GM23338 (cell line): ENCODE measurements at regions not wholly inside any gene's neighbourhood (a gene's known extent, or its start where the extent isn't known, plus 50 kb on each side); places are given as distances from the start of the nearest gene placed in this dataset.

Experiments used
- ATAC-seq: fragments of 200-7000 bp; cut with Tn5 transposase; 3 replicates; pipeline ENCODE4 v1.9.1; 2020
- DNase-seq: peaks from one replicate; pipeline ENCODE4 v3.0.0-alpha.2; 2015; ENCODE audit warnings: low spot score
- H2AFZ ChIP-seq: fragments of 200-600 bp; sonication (generic); 2 replicates; pipeline ENCODE4 v1.8.0; 2016; ENCODE audit warnings: antibody characterized with exemption, mild to moderate bottlenecking, moderate library complexity
- H3F3A ChIP-seq: fragments of 200-600 bp; sonication (generic); replicated peaks from 2 replicates; pipeline ENCODE4 v1.8.0; 2017; ENCODE audit warnings: antibody characterized with exemption, mixed run types, low read depth
- H3K27ac ChIP-seq: fragments of 200-600 bp; sonication (generic); 2 replicates; pipeline ENCODE4 v1.6.1; 2016; ENCODE audit warnings: low read depth
- H3K27me3 ChIP-seq: fragments of 200-600 bp; sonication (generic); 2 replicates; pipeline ENCODE4 v1.8.0; 2016; ENCODE audit warnings: mild to moderate bottlenecking, mixed run types, moderate library complexity; ENCODE audit not compliant: insufficient read depth
- H3K36me3 ChIP-seq: fragments of 200-600 bp; sonication (generic); 2 replicates; pipeline ENCODE4 v1.8.0; 2016; ENCODE audit warnings: mild to moderate bottlenecking; ENCODE audit not compliant: insufficient read depth
- H3K4me1 ChIP-seq: fragments of 200-600 bp; sonication (generic); 2 replicates; pipeline ENCODE4 v1.8.0; 2016; ENCODE audit warnings: mild to moderate bottlenecking, moderate library complexity; ENCODE audit not compliant: insufficient read depth
- H3K4me2 ChIP-seq: fragments of 200-600 bp; sonication (generic); 2 replicates; pipeline ENCODE4 v1.7.1; 2017; ENCODE audit warnings: mixed run types
- H3K4me3 ChIP-seq: fragments of 200-600 bp; sonication (generic); 2 replicates; pipeline ENCODE4 v1.6.1; 2016; ENCODE audit warnings: mixed run types
- H3K79me2 ChIP-seq: fragments of 200-600 bp; sonication (generic); replicated peaks from 2 replicates; pipeline ENCODE4 v1.8.0; 2017; ENCODE audit warnings: mild to moderate bottlenecking; ENCODE audit not compliant: insufficient read depth
- H3K9me2 ChIP-seq: fragments of 200-600 bp; sonication (generic); 2 replicates; pipeline ENCODE4 v1.8.0; 2017; ENCODE audit not compliant: insufficient read depth
- H4K20me1 ChIP-seq: fragments of 200-600 bp; sonication (generic); replicated peaks from 2 replicates; pipeline ENCODE4 v1.8.0; 2017; ENCODE audit warnings: mild to moderate bottlenecking; ENCODE audit not compliant: insufficient read depth
- H3K27ac Mint-ChIP-seq: 2 replicates; pipeline ENCODE4 v1.8.0; 2020; ENCODE audit warnings: inconsistent platforms, mild to moderate bottlenecking, moderate library complexity, mixed read lengths
- H3K27me3 Mint-ChIP-seq: 3 replicates; pipeline ENCODE4 v1.8.0; 2022; ENCODE audit warnings: low read depth, mild to moderate bottlenecking, moderate library complexity, mixed read lengths, inconsistent platforms; ENCODE audit not compliant: insufficient read depth, poor library complexity
- H3K36me3 Mint-ChIP-seq: 3 replicates; pipeline ENCODE4 v1.8.0; 2021; ENCODE audit warnings: low read depth, mild to moderate bottlenecking, inconsistent platforms, moderate library complexity, mixed read lengths
- H3K4me1 Mint-ChIP-seq: 3 replicates; pipeline ENCODE4 v1.8.0; 2020; ENCODE audit warnings: mild to moderate bottlenecking, inconsistent platforms, mixed read lengths
- H3K4me3 Mint-ChIP-seq: 3 replicates; pipeline ENCODE4 v1.8.0; 2021; ENCODE audit warnings: moderate library complexity, mild to moderate bottlenecking, inconsistent platforms, mixed read lengths
- H3K9me3 Mint-ChIP-seq: 3 replicates; pipeline ENCODE4 v1.8.0; 2020; ENCODE audit warnings: moderate library complexity, mild to moderate bottlenecking, inconsistent platforms, mixed read lengths
- CREB1 ChIP-seq: fragments of 250-450 bp; sonication (Bioruptor Pico); IDR thresholded peaks from 2 replicates; pipeline ENCODE4 v1.5.0; 2020; ENCODE audit warnings: low read depth, mild to moderate bottlenecking, moderate library complexity
- EZH2 ChIP-seq: fragments of 200-600 bp; sonication (generic); IDR thresholded peaks from one replicate; pipeline ENCODE4 v1.8.0; 2017; ENCODE audit warnings: antibody characterized with exemption, mild to moderate bottlenecking, low read depth; ENCODE audit not compliant: unreplicated experiment
- JUNB ChIP-seq: IDR thresholded peaks from one replicate; pipeline ENCODE4 v1.6.1; 2016; ENCODE audit warnings: antibody characterized with exemption; ENCODE audit not compliant: unreplicated experiment
- STAT1 ChIP-seq: IDR thresholded peaks from one replicate; pipeline ENCODE4 v1.6.1; 2016; ENCODE audit warnings: antibody characterized with exemption; ENCODE audit not compliant: unreplicated experiment
- ZNF114 ChIP-seq: fragments of 250-450 bp; sonication (Bioruptor Pico); IDR thresholded peaks from 2 replicates; pipeline ENCODE4 v1.5.0; 2020; ENCODE audit warnings: mild to moderate bottlenecking, moderate library complexity
- TF ChIP-seq, protein P1 (sequence below): IDR thresholded peaks from 2 replicates; pipeline ENCODE4 v1.6.1; 2016; ENCODE audit warnings: antibody characterized with exemption
- TF ChIP-seq, protein P2 (sequence below): fragments of 250-450 bp; sonication (Bioruptor Pico); IDR thresholded peaks from 2 replicates; pipeline ENCODE4 v1.5.0; 2020; ENCODE audit warnings: mild to moderate bottlenecking, moderate library complexity

DNA sequence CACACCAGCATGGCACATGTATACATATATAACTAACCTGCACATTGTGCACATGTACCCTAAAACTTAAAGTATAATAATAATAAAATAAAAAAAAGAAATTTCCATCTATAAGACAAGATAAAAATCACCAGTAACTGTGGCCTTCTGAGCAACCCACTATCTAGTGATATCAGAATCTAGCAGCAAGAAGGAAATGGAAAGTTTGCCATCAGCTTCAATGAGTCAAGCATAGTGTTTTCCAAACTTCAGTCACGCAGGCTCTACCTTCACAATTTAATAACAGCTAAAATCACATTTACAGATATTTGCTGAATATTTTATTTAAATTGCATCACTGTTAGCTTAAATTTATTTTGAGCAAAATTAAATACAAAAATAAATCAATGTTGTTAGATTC is 345.3 kb upstream of the CD180 start (continued):
- TF ChIP-seq, protein P1, sequence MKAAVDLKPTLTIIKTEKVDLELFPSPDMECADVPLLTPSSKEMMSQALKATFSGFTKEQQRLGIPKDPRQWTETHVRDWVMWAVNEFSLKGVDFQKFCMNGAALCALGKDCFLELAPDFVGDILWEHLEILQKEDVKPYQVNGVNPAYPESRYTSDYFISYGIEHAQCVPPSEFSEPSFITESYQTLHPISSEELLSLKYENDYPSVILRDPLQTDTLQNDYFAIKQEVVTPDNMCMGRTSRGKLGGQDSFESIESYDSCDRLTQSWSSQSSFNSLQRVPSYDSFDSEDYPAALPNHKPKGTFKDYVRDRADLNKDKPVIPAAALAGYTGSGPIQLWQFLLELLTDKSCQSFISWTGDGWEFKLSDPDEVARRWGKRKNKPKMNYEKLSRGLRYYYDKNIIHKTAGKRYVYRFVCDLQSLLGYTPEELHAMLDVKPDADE, result no peak
- TF ChIP-seq, protein P2, sequence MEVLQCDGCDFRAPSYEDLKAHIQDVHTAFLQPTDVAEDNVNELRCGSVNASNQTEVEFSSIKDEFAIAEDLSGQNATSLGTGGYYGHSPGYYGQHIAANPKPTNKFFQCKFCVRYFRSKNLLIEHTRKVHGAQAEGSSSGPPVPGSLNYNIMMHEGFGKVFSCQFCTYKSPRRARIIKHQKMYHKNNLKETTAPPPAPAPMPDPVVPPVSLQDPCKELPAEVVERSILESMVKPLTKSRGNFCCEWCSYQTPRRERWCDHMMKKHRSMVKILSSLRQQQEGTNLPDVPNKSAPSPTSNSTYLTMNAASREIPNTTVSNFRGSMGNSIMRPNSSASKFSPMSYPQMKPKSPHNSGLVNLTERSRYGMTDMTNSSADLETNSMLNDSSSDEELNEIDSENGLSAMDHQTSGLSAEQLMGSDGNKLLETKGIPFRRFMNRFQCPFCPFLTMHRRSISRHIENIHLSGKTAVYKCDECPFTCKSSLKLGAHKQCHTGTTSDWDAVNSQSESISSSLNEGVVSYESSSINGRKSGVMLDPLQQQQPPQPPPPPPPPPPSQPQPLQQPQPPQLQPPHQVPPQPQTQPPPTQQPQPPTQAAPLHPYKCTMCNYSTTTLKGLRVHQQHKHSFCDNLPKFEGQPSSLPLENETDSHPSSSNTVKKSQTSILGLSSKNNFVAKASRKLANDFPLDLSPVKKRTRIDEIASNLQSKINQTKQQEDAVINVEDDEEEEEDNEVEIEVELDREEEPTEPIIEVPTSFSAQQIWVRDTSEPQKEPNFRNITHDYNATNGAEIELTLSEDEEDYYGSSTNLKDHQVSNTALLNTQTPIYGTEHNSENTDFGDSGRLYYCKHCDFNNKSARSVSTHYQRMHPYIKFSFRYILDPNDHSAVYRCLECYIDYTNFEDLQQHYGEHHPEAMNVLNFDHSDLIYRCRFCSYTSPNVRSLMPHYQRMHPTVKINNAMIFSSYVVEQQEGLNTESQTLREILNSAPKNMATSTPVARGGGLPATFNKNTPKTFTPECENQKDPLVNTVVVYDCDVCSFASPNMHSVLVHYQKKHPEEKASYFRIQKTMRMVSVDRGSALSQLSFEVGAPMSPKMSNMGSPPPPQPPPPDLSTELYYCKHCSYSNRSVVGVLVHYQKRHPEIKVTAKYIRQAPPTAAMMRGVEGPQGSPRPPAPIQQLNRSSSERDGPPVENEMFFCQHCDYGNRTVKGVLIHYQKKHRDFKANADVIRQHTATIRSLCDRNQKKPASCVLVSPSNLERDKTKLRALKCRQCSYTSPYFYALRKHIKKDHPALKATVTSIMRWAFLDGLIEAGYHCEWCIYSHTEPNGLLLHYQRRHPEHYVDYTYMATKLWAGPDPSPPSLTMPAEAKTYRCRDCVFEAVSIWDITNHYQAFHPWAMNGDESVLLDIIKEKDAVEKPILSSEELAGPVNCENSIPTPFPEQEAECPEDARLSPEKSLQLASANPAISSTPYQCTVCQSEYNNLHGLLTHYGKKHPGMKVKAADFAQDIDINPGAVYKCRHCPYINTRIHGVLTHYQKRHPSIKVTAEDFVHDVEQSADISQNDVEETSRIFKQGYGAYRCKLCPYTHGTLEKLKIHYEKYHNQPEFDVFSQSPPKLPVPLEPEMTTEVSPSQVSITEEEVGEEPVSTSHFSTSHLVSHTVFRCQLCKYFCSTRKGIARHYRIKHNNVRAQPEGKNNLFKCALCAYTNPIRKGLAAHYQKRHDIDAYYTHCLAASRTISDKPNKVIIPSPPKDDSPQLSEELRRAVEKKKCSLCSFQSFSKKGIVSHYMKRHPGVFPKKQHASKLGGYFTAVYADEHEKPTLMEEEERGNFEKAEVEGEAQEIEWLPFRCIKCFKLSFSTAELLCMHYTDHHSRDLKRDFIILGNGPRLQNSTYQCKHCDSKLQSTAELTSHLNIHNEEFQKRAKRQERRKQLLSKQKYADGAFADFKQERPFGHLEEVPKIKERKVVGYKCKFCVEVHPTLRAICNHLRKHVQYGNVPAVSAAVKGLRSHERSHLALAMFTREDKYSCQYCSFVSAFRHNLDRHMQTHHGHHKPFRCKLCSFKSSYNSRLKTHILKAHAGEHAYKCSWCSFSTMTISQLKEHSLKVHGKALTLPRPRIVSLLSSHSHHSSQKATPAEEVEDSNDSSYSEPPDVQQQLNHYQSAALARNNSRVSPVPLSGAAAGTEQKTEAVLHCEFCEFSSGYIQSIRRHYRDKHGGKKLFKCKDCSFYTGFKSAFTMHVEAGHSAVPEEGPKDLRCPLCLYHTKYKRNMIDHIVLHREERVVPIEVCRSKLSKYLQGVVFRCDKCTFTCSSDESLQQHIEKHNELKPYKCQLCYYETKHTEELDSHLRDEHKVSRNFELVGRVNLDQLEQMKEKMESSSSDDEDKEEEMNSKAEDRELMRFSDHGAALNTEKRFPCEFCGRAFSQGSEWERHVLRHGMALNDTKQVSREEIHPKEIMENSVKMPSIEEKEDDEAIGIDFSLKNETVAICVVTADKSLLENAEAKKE, result no peak

DNA sequence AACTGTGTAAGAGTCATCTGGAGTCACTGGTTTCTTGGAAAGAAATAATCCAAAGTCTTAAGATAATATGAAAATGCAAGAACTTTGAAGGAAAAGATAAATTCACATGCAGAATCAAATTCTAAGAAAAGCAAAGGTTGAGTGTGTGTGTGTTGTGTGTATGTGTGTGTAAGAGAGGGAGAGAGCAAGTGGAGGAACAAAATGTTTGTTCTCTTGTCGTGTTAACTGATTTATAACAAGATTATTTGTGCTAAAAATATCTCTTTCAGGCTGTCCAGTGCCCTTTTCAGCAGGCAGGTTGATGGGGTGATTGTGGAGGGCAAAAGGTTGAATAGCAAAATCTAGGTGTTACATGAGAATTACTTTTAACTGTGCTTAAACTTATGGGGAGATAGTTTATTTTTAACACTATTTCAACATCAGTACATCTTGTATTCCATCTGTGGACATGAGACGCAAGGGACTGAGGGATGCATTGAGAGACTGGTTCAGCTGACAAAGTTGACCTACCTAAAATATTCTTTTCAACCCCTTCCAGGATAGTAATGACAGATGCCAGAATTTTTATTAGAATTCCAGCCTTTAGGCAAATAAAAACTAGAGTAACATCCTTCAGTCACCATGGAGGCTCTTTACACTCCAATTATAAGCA is 342.4 kb upstream of the CD180 start:
- Histone ChIP-seq H3K36me3 (no peaks in the 10 kb centered on the region), H3F3A (no peaks in the 10 kb centered on the region), H3K4me2 (no peak overlapping the region), H4K20me1 (no peaks in the 10 kb centered on the region), H3K4me3 (no peak overlapping the region), H2AFZ (no peak overlapping the region), H3K4me1 (no peaks in the 10 kb centered on the region), H3K27ac (no peak overlapping the region), H3K27me3 (no peaks in the 10 kb centered on the region), H3K9me2 (no peaks in the 10 kb centered on the region), H3K79me2 (no peaks in the 10 kb centered on the region)
- DNase-seq, result no peak
- Mint-ChIP-seq H3K27me3 (no peaks in the 10 kb centered on the region), H3K36me3 (no peaks in the 10 kb centered on the region), H3K9me3 (no peaks in the 10 kb centered on the region; the same call in 2 of the 3 replicates), H3K27ac (no peak overlapping the region), H3K4me1 (no peaks in the 10 kb centered on the region), H3K4me3 (no peak overlapping the region)
- no peak for ATAC-seq
- no peak for TF ChIP-seq ZNF114
- TF ChIP-seq EZH2, result no peak
- TF ChIP-seq JUNB, result no peak
- TF ChIP-seq CREB1 (CRISPR knock-in tag), result no peak
- TF ChIP-seq, protein P2, result no peak
- no peak for TF ChIP-seq STAT1
- TF ChIP-seq, protein P1, result no peak
